Left lung (tissue), 4 donors: ENCODE measurements at regions not wholly inside any gene's neighbourhood (a gene's known extent, or its start where the extent isn't known, plus 50 kb on each side); places are given as distances from the start of the nearest gene placed in this dataset.
"Not testable (repeated sequence)": the region's sequence is repeated elsewhere in the genome, so short reads cannot be mapped to it uniquely, and the experiment has no call there.

Source experiments
- ATAC-seq: fragments of 200-7000 bp; cut with Tn5 transposase; one replicate; pipeline ENCODE4 v1.9.1; 2020; ENCODE audit warnings: moderate library complexity
- DNase-seq, 4 donors: peaks; one replicate each; pipeline ENCODE4 v3.0.0-alpha.2; 2013 to 2020
- H3K27ac ChIP-seq, 2 donors: fragments of 200-600 bp; sonication (generic) in 1 of 2; one replicate each; pipeline versions ENCODE4 v1.5.0 to v1.8.0; 2020 to 2021
- H3K27me3 ChIP-seq, 2 donors: fragments of 200-600 bp; sonication (generic) in 1 of 2; one replicate each; pipeline versions ENCODE4 v1.5.0 to v1.8.0; 2020 to 2021
- H3K36me3 ChIP-seq, 2 donors: fragments of 200-600 bp; sonication (generic) in 1 of 2; one replicate each; pipeline versions ENCODE4 v1.5.0 to v1.8.0; 2020 to 2021
- H3K4me1 ChIP-seq, 2 donors: fragments of 200-600 bp; one replicate each; pipeline ENCODE4 v1.8.0; 2021
- H3K4me3 ChIP-seq, 2 donors: fragments of 200-600 bp; sonication (generic) in 1 of 2; one replicate each; pipeline versions ENCODE4 v1.5.0 to v1.8.0; 2020 to 2021; ENCODE audit warnings: mild to moderate bottlenecking in 1 of 2
- H3K9me3 ChIP-seq, 2 donors: fragments of 200-600 bp; sonication (generic) in 1 of 2; one replicate each; pipeline versions ENCODE4 v1.5.0 to v1.8.0; 2020 to 2021
- intact Hi-C, 2 donors: fragments of 100-400 bp; cut with DNase I; formaldehyde crosslinking; loops; one replicate each; pipeline versions ENCODE4 v1.11.2 to v1.14.2; 2022
- TF ChIP-seq, protein P1 (sequence below), 2 donors: fragments of 200-600 bp; sonication (generic) in 1 of 2; IDR thresholded peaks; one replicate each; pipeline versions ENCODE4 v1.5.0 to v1.8.0; 2021; ENCODE audit warnings: antibody characterized with exemption in 2 of 2
- donor health status: DM: no; HTN: yes; CAD: no.
- donor health status: DM: no; HTN: no; CAD: no.

DNA sequence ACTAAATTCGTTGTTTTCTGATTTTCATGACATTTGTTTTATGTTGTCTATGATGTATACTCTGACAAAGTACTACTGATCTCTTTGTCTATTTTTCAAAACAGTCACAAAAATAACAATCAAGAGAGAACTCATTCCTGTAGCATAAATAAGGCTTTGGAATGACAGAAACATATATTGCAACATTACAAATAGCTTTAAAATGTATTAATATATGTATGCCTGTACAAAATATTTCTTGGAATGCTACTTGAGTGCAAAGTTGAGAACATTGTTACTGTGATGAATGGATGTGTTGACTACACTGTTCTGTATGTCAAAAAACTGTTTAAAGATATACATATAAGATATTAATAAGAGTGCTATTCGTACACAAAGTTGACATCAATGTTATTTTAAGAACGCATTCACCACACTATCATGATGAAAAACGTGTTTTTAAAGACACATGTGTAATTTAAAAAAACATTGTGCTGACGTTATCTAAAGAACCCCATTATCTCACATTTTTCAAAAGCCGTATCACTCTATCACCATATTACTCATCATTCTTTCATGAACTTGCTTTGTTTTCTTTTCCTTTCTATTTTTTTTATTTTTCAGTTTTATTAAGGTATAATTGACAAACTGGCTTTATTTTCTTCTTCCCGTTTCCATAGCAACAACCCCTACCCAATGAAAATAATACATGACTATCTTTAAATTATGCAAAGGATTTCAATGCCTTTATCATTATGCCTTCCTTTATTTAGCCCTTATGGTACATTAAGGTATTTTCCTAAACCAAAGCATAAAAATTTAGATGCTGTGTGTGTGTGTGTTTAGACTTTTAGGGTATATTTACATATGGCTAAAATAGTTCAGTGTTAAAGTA lies 918.8 kb downstream of the SLITRK1 start:
- Histone ChIP-seq H3K4me1 (no peaks in the 10 kb centered on the region), H3K4me3 (no peak overlapping the region), H3K36me3 (no peaks in the 10 kb centered on the region), H3K9me3 (peaks cover 0 to 1% of the 10 kb centered on the region in 2 donors), H3K27ac (no peak overlapping the region), H3K27me3 (no peaks in the 10 kb centered on the region)
- ATAC-seq, result no peak
- TF ChIP-seq, protein P1, sequence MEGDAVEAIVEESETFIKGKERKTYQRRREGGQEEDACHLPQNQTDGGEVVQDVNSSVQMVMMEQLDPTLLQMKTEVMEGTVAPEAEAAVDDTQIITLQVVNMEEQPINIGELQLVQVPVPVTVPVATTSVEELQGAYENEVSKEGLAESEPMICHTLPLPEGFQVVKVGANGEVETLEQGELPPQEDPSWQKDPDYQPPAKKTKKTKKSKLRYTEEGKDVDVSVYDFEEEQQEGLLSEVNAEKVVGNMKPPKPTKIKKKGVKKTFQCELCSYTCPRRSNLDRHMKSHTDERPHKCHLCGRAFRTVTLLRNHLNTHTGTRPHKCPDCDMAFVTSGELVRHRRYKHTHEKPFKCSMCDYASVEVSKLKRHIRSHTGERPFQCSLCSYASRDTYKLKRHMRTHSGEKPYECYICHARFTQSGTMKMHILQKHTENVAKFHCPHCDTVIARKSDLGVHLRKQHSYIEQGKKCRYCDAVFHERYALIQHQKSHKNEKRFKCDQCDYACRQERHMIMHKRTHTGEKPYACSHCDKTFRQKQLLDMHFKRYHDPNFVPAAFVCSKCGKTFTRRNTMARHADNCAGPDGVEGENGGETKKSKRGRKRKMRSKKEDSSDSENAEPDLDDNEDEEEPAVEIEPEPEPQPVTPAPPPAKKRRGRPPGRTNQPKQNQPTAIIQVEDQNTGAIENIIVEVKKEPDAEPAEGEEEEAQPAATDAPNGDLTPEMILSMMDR (IDR thresholded peaks at IDR 0.05), result no peak
- intact Hi-C loops, result no loop called here
- DNase-seq, result no peak

DNA sequence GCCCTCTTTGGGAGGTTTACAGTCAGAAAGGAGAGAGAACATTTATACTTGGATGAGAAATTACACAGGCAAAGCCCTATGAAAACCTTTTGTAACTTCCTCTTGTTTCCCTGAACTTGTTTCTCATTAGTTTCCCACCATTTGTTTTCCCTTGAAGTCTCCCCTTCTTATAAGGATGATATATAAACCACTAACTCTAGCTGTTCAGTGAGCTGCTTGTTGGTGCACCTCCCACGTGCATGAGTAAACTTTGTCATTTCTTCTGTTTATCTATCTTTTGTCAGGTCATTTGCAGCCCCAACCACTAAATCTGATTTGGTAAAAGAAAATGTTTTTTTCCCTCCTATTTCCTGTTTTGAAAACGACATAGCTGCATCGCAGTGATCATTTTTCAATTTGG lies 919.9 kb downstream of the SLITRK1 start:
- H3K27ac ChIP-seq, result no peak overlapping the region
- TF ChIP-seq, protein P1 (IDR thresholded peaks at IDR 0.05), result no peak
- no peak overlapping the region for H3K4me3 ChIP-seq
- ATAC-seq (no peak), DNase-seq (no peak)
- H3K36me3 ChIP-seq, result no peaks in the 10 kb centered on the region
- H3K9me3 ChIP-seq, result peaks cover 0 to 1% of the 10 kb centered on the region in 2 donors
- no peaks in the 10 kb centered on the region for H3K4me1 ChIP-seq
- intact Hi-C loops, result no loop called here
- H3K27me3 ChIP-seq, result no peaks in the 10 kb centered on the region

DNA sequence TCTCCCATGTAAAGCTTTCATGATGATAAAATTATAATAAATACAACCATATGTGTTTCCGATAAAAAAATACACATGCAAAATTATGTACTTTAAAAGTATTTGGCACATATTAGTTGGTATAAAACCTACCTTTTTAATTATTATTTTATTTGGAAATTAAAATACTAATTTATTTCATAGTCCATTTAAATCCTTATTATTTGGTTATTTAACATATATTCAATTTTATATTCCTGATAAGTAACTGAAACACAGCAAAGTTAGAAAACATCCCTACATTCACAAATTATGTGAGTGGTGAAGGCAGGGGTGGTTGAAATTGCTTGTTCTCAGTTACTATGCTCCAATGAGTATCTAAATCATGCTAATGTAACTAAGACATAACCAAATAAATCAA lies 920.5 kb downstream of the SLITRK1 start:
- ATAC-seq (no peak), DNase-seq (no peak)
- TF ChIP-seq, protein P1 (IDR thresholded peaks at IDR 0.05), result no peak
- H3K27ac ChIP-seq, result no peak overlapping the region
- intact Hi-C loops, result no loop called here
- no peaks in the 10 kb centered on the region for H3K4me1 ChIP-seq
- peaks cover 0 to 1% of the 10 kb centered on the region in 2 donors for H3K9me3 ChIP-seq
- no peak overlapping the region for H3K4me3 ChIP-seq
- no peaks in the 10 kb centered on the region for H3K36me3 ChIP-seq
- H3K27me3 ChIP-seq, result no peaks in the 10 kb centered on the region

DNA sequence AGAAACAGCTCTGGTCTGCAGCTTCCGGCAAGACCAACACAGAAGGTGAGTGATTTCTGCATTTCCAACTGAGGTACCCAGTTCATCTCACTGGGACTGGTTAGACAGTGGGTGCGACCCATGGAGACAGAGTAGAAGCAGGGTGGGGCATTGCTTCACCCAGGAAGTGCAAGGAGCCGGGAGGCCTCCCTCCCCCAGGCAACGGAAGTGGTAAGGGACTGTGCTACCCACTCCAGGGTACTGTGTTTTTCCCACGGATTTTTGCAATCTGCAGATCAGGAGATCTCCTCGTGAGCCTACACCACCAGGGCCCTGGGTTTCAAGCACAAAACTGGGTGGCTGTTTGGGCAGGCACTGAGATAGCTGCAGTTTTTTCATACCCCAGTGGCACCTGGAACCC lies 929.9 kb downstream of the SLITRK1 start:
- intact Hi-C loops, result not testable (repeated sequence)

DNA sequence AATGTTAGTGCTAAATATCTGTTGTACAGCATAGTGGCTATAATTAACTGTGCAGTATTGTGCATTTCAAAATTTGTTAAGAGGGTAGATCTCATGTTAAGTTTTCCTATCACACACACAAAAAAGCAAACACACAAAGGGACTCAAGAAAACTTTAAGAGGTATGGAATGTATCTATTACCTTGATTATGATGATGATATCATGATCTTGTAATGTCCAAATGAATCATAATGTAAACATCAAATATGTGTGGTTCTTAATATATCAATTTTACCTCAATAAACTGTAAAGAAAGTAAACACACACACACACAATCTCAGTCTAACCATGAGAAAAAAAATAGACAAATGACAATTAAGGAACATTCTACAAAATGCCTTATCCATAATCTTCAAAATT lies 934.6 kb downstream of the SLITRK1 start:
- TF ChIP-seq, protein P1 (IDR thresholded peaks at IDR 0.05), result no peak
- Histone ChIP-seq H3K9me3 (peaks cover 0 to 5% of the 10 kb centered on the region in 2 donors), H3K4me3 (no peak overlapping the region), H3K27me3 (no peaks in the 10 kb centered on the region), H3K4me1 (no peaks in the 10 kb centered on the region), H3K36me3 (no peaks in the 10 kb centered on the region), H3K27ac (no peak overlapping the region)
- DNase-seq (no peak), ATAC-seq (no peak)
- intact Hi-C loops, result no loop called here

More for the DNA sequence above, 929.9 kb downstream of the SLITRK1 start:
- not testable (repeated sequence) for H3K4me1 ChIP-seq, H3K27ac ChIP-seq, DNase-seq, ATAC-seq, H3K36me3 ChIP-seq, H3K27me3 ChIP-seq, H3K4me3 ChIP-seq
- peaks cover 0 to 12% of the 10 kb centered on the region in 2 donors for H3K9me3 ChIP-seq
